ENCODE measurements at regions not wholly inside any gene's neighbourhood (a gene's known extent, or its start where the extent isn't known, plus 50 kb on each side); places are given as distances from the start of the nearest gene placed in this dataset.

GRCh38 chr4:156659983-156660382, 311.6 kb downstream of the PDGFC start:
- Histone ChIP-seq H2AFZ (ENCODE audit: low read depth, low read length, poor library complexity, severe bottlenecking) (no peak overlapping the region), H3K27me3 (ENCODE audit: insufficient read depth, low read length) (no peaks in the 10 kb centered on the region), H3K27ac (ENCODE audit: low read depth, low read length) (no peak overlapping the region), H3K9ac (ENCODE audit: low read length) (no peak overlapping the region), H3K4me2 (ENCODE audit: low read length) (no peak overlapping the region), H3K9me3 (ENCODE audit: control insufficient read depth in 1 of 2, insufficient read depth in 1 of 2, low read depth in 1 of 2, low read length in 2 of 2) (no peaks in the 10 kb centered on the region), H3K36me3 (ENCODE audit: control insufficient read depth in 1 of 2, insufficient read depth in 2 of 2, low read length in 2 of 2) (no peaks in the 10 kb centered on the region), H3K9me2 (ENCODE audit: insufficient read depth) (no peaks in the 10 kb centered on the region), H3K4me1 (ENCODE audit: control insufficient read depth in 1 of 2, insufficient read depth in 2 of 2, low read length in 2 of 2) (no peaks in the 10 kb centered on the region), H4K20me1 (ENCODE audit: insufficient read depth) (no peaks in the 10 kb centered on the region), H3K79me2 (ENCODE audit: insufficient read depth, low read length) (no peaks in the 10 kb centered on the region), H3K4me3 (replicated peaks in 1 of 2; ENCODE audit: low read depth in 1 of 2, low read length in 2 of 2) (no peak overlapping the region)
- DNase-seq (ENCODE audit: low read depth, low spot score): no peak
- TF ChIP-seq RAD21 (IDR thresholded peaks at IDR 0.05; ENCODE audit: low read depth): no peak
- no peak for TF ChIP-seq ATF3 (IDR thresholded peaks at IDR 0.05)
- TF ChIP-seq CTCF (IDR thresholded peaks at IDR 0.05 in 2 of 3, conservative IDR thresholded peaks at IDR 0.05 in 1 of 3; ENCODE audit: borderline replicate concordance in 1 of 3, insufficient read depth in 1 of 3, low read depth in 2 of 3, low read length in 2 of 3): no peak
- no peak for TF ChIP-seq ELF1 (IDR thresholded peaks at IDR 0.05; ENCODE audit: borderline replicate concordance, low read depth)
- TF ChIP-seq EZH2phosphoT487 (IDR thresholded peaks at IDR 0.05; ENCODE audit: borderline replicate concordance): no peak
- no peak for TF ChIP-seq MAX (IDR thresholded peaks at IDR 0.05)
- no peak for TF ChIP-seq SP1 (IDR thresholded peaks at IDR 0.05; ENCODE audit: low read depth)
- TF ChIP-seq CBX3 (IDR thresholded peaks at IDR 0.05; ENCODE audit: low read depth): no peak
- TF ChIP-seq POLR2A (IDR thresholded peaks at IDR 0.05; ENCODE audit: borderline replicate concordance, extremely low read depth, insufficient read depth, insufficient read length): no peak
- TF ChIP-seq EGR1 (IDR thresholded peaks at IDR 0.05; ENCODE audit: low read depth): no peak
- TF ChIP-seq ZBTB33 (IDR thresholded peaks at IDR 0.05; ENCODE audit: extremely low read depth, insufficient replicate concordance, low read length): no peak
- no peak for TF ChIP-seq JUND (IDR thresholded peaks at IDR 0.05)
- no peak for TF ChIP-seq YY1 (IDR thresholded peaks at IDR 0.05; ENCODE audit: extremely low read depth, insufficient replicate concordance, low read depth, low read length)
- no peak for TF ChIP-seq SRF (IDR thresholded peaks at IDR 0.05; ENCODE audit: low read depth)
- no peak for TF ChIP-seq TCF7L2 (IDR thresholded peaks at IDR 0.05; ENCODE audit: borderline replicate concordance, extremely low read depth, insufficient read depth, insufficient read length)
- no peak for ATAC-seq
- ChIA-PET RAD21 (ENCODE audit: low non-redundant PET in 1 of 2, low total read pairs in 2 of 2, uncharacterized antibody in 2 of 2, unreplicated experiment in 2 of 2) (no interaction called here), CTCF (no interaction called here), POLR2A (no interaction called here)
- intact Hi-C loops (cut with micrococcal nuclease): no loop called here
- no TSS peak for BruUV-seq (replicated peaks)

Data from HCT116 (cell line).